IMR-90 (cell line): ENCODE measurements at regions not wholly inside any gene's neighbourhood (a gene's known extent, or its start where the extent isn't known, plus 50 kb on each side); places are given as distances from the start of the nearest gene placed in this dataset.

Experiments
- ATAC-seq: fragments of 200-7000 bp; cut with Tn5 transposase; 2 replicates; pipeline ENCODE4 v1.9.1; 2020; ENCODE audit warnings: low read depth, mild to moderate bottlenecking, moderate library complexity
- BruUV-seq: library from RNA; stranded (reverse); fragments of 400-500 nt; replicated peaks from 2 replicates; lab custom pipeline; 2021; lab: Mats Ljungman, UMichigan
- CTCF ChIA-PET: fragments of 300-600 bp; formaldehyde crosslinking; extraction: SDS; loops from one replicate; lab custom pipeline; 2021; ENCODE audit warnings: antibody characterized with exemption; lab: Yijun Ruan, JAX
- POLR2A ChIA-PET: fragments of 300-600 bp; sonication (Branson Sonifier 250); formaldehyde crosslinking; loops from one replicate; lab custom pipeline; 2022; ENCODE audit warnings: antibody characterized with exemption; ENCODE audit not compliant: unreplicated experiment; lab: Charles Lee
- DNase-seq: peaks from one replicate; pipeline ENCODE4 v3.0.0; 2013
- H2AFZ ChIP-seq: replicated peaks from 2 replicates; pipeline ENCODE3; 2013; ENCODE audit warnings: low read length, mild to moderate bottlenecking; ENCODE audit not compliant: poor library complexity
- H2AK5ac ChIP-seq: 2 replicates; pipeline ENCODE4 v1.6.1; 2013; ENCODE audit warnings: low read depth, low read length, inconsistent platforms
- H2AK9ac ChIP-seq: replicated peaks from 2 replicates; pipeline ENCODE3; 2013; ENCODE audit warnings: mild to moderate bottlenecking, low read depth, low read length, moderate library complexity; ENCODE audit not compliant: poor library complexity
- H2BK120ac ChIP-seq: 2 replicates; pipeline ENCODE4 v1.6.1; 2013; ENCODE audit warnings: low read depth, low read length, inconsistent platforms
- H2BK15ac ChIP-seq: 3 replicates; pipeline ENCODE4 v1.6.1; 2013; ENCODE audit warnings: low read depth, low read length, inconsistent platforms
- H2BK20ac ChIP-seq: 2 replicates; pipeline ENCODE4 v1.6.1; 2013; ENCODE audit warnings: low read depth, mild to moderate bottlenecking, inconsistent platforms, low read length, moderate library complexity
- H2BK5ac ChIP-seq: 2 replicates; pipeline ENCODE4 v1.6.1; 2013; ENCODE audit warnings: mild to moderate bottlenecking, low read depth, low read length, inconsistent platforms; ENCODE audit not compliant: poor library complexity, severe bottlenecking
- H3K14ac ChIP-seq: replicated peaks from 2 replicates; pipeline ENCODE4 v1.6.1; 2013; ENCODE audit warnings: low read depth, low read length, inconsistent platforms
- H3K18ac ChIP-seq: 2 replicates; pipeline ENCODE4 v1.6.1; 2013; ENCODE audit warnings: low read depth, low read length, control low read depth
- H3K23ac ChIP-seq: 2 replicates; pipeline ENCODE4 v1.6.1; 2013; ENCODE audit warnings: low read depth, low read length, inconsistent platforms
- H3K27ac ChIP-seq: 2 replicates; pipeline ENCODE4 v1.5.1; 2013; ENCODE audit warnings: mild to moderate bottlenecking, control low read depth, low read length; ENCODE audit not compliant: insufficient read depth
- H3K27me3 ChIP-seq: 2 replicates; pipeline ENCODE4 v1.6.1; 2013; ENCODE audit warnings: low read length; ENCODE audit not compliant: control insufficient read depth, insufficient read depth
- H3K36me3 ChIP-seq: 2 replicates; pipeline ENCODE4 v1.6.1; 2013; ENCODE audit warnings: low read length, mixed read lengths; ENCODE audit not compliant: control insufficient read depth, insufficient read depth
- H3K4ac ChIP-seq: 2 replicates; pipeline ENCODE4 v1.6.1; 2013; ENCODE audit warnings: low read depth, low read length, inconsistent platforms
- H3K4me1 ChIP-seq: 2 replicates; pipeline ENCODE4 v1.6.1; 2013; ENCODE audit warnings: low read length, mixed read lengths; ENCODE audit not compliant: control insufficient read depth, insufficient read depth
- H3K4me2 ChIP-seq: 2 replicates; pipeline ENCODE4 v1.6.1; 2013; ENCODE audit warnings: low read depth, mild to moderate bottlenecking, control low read depth, low read length, moderate library complexity
- H3K4me3 ChIP-seq: 2 replicates; pipeline ENCODE4 v1.5.1; 2013; ENCODE audit warnings: low read depth, mild to moderate bottlenecking, control low read depth, low read length, moderate library complexity; ENCODE audit not compliant: insufficient read depth
- H3K56ac ChIP-seq: 2 replicates; pipeline ENCODE4 v1.6.1; 2013; ENCODE audit warnings: low read length, inconsistent platforms; ENCODE audit not compliant: insufficient read depth; ENCODE audit errors: extremely low read depth
- H3K79me1 ChIP-seq, 2 experiments: 2 replicates each; pipeline ENCODE4 v1.6.1; 2013; ENCODE audit warnings: low read length in 2 of 2, inconsistent platforms in 1 of 2, low read depth in 1 of 2
- H3K9ac ChIP-seq: 2 replicates; pipeline ENCODE4 v1.6.1; 2013; ENCODE audit warnings: low read depth, low read length, control low read depth
- H3K9me1 ChIP-seq: 2 replicates; pipeline ENCODE4 v1.6.1; 2013; ENCODE audit warnings: low read length, inconsistent platforms; ENCODE audit not compliant: insufficient read depth
- H3K9me3 ChIP-seq: 2 replicates; pipeline ENCODE4 v1.6.1; 2013; ENCODE audit warnings: low read length; ENCODE audit not compliant: control insufficient read depth, insufficient read depth
- H4K20me1 ChIP-seq: 2 replicates; pipeline ENCODE4 v1.6.1; 2013; ENCODE audit warnings: low read length, inconsistent platforms; ENCODE audit not compliant: insufficient read depth
- H4K5ac ChIP-seq: 2 replicates; pipeline ENCODE4 v1.6.1; 2013; ENCODE audit warnings: mild to moderate bottlenecking, low read depth, low read length, control low read depth
- H4K8ac ChIP-seq, 2 experiments: 2 replicates each; pipeline ENCODE4 v1.6.1; 2013; ENCODE audit warnings: low read depth in 2 of 2, low read length in 2 of 2, control low read depth in 1 of 2, inconsistent platforms in 1 of 2
- H4K91ac ChIP-seq: 2 replicates; pipeline ENCODE4 v1.6.1; 2013; ENCODE audit warnings: low read depth, low read length, inconsistent platforms; ENCODE audit not compliant: insufficient read depth
- BHLHE40 ChIP-seq: fragments of 150-350 bp; IDR thresholded peaks from 2 replicates; pipeline ENCODE4 v1.6.1; 2016; ENCODE audit warnings: mild to moderate bottlenecking, low read depth, low read length
- CEBPB ChIP-seq: IDR thresholded peaks from 2 replicates; pipeline ENCODE4 v1.6.1; 2012; ENCODE audit warnings: low read depth, low read length, improper control_type of control experiment
- CHD1 ChIP-seq: IDR thresholded peaks from 2 replicates; pipeline ENCODE4 v1.6.1; 2012; ENCODE audit warnings: low read depth, low read length, improper control_type of control experiment
- CTCF ChIP-seq: conservative IDR thresholded peaks from 2 replicates; pipeline ENCODE4 v1.5.1; 2012; ENCODE audit warnings: mild to moderate bottlenecking, low read depth, low read length, improper control_type of control experiment
- ELK1 ChIP-seq: fragments of 150-350 bp; IDR thresholded peaks from 2 replicates; pipeline ENCODE4 v1.6.1; 2016; ENCODE audit warnings: low read depth, mild to moderate bottlenecking, low read length, moderate library complexity, borderline replicate concordance
- FOS ChIP-seq: fragments of 150-350 bp; IDR thresholded peaks from 2 replicates; pipeline ENCODE4 v1.6.1; 2016; ENCODE audit warnings: low read depth, low read length
- MAFK ChIP-seq: IDR thresholded peaks from 2 replicates; pipeline ENCODE4 v1.6.1; 2012; ENCODE audit warnings: low read depth, low read length, improper control_type of control experiment
- MAZ ChIP-seq: IDR thresholded peaks from 2 replicates; pipeline ENCODE4 v1.6.1; 2012; ENCODE audit warnings: low read depth, mild to moderate bottlenecking, low read length, improper control_type of control experiment, moderate library complexity, borderline replicate concordance
- MXI1 ChIP-seq: IDR thresholded peaks from 2 replicates; pipeline ENCODE4 v1.6.1; 2012; ENCODE audit warnings: low read depth, mild to moderate bottlenecking, low read length, moderate library complexity, borderline replicate concordance
- NFE2L2 ChIP-seq: fragments of 150-350 bp; IDR thresholded peaks from 2 replicates; pipeline ENCODE4 v1.6.1; 2016; ENCODE audit warnings: low read depth, mild to moderate bottlenecking, low read length
- POLR2A ChIP-seq: IDR thresholded peaks from 2 replicates; pipeline ENCODE4 v1.6.1; 2012; ENCODE audit warnings: mild to moderate bottlenecking, low read depth, low read length
- RAD21 ChIP-seq: IDR thresholded peaks from 2 replicates; pipeline ENCODE4 v1.6.1; 2012; ENCODE audit warnings: low read length, improper control_type of control experiment
- RCOR1 ChIP-seq: IDR thresholded peaks from 2 replicates; pipeline ENCODE4 v1.6.1; 2012; ENCODE audit warnings: mild to moderate bottlenecking, low read length, improper control_type of control experiment; ENCODE audit not compliant: insufficient replicate concordance
- RFX5 ChIP-seq: IDR thresholded peaks from 2 replicates; pipeline ENCODE4 v1.8.0; 2012; ENCODE audit warnings: low read depth, mild to moderate bottlenecking, low read length, moderate library complexity
- SMC3 ChIP-seq: fragments of 150-350 bp; IDR thresholded peaks from 2 replicates; pipeline ENCODE4 v1.6.1; 2016; ENCODE audit warnings: low read depth, mild to moderate bottlenecking, antibody characterized with exemption, low read length, moderate library complexity
- USF2 ChIP-seq: fragments of 150-350 bp; IDR thresholded peaks from 2 replicates; pipeline ENCODE4 v1.6.1; 2017; ENCODE audit warnings: mild to moderate bottlenecking, antibody characterized with exemption, low read length, low read depth
- WGBS, 2 experiments: methylation state at CpG; one replicate each; pipeline versions ENCODE4 v1.1.5 to v1.1.7; 2013; ENCODE audit warnings: missing lambda C conversion rate in 2 of 2; ENCODE audit not compliant: insufficient read length in 1 of 2; ENCODE audit errors: extremely low coverage in 2 of 2; 5-methylcytosine and 5-hydroxymethylcytosine counted together
- dilution Hi-C: fragments of 300-500 bp; cut with HindIII; formaldehyde crosslinking; loops from one replicate; pipeline ENCODE4 v1.14.3; 2018; ENCODE audit warnings: low sequenced_read_pairs; ENCODE audit not compliant: unreplicated experiment
- in situ Hi-C: fragments of 300-500 bp; cut with MboI; formaldehyde crosslinking; loops from 3 replicates; pipeline ENCODE4 v1.14.3; 2019; ENCODE audit warnings: low sequenced_read_pairs, inconsistent platforms, mixed read lengths
- intact Hi-C: fragments of 100-400 bp; cut with micrococcal nuclease; formaldehyde crosslinking; loops from 2 replicates; pipeline ENCODE4 v1.10.0; 2022

GRCh38 chr6:96735332-96735731 is 101.9 kb downstream of the GPR63 start:
- Histone ChIP-seq H3K4me3 (no peak overlapping the region), H3K56ac (no peak overlapping the region), H3K27me3 (no peaks in the 10 kb centered on the region), H3K36me3 (no peaks in the 10 kb centered on the region), H3K4me1 (no peaks in the 10 kb centered on the region), H2BK5ac (no peak overlapping the region), H3K14ac (no peak overlapping the region), H2AK9ac (no peak overlapping the region), H2AFZ (no peak overlapping the region), H3K9ac (no peak overlapping the region), H2BK15ac (no peak overlapping the region), H2AK5ac (no peak overlapping the region), H4K20me1 (no peaks in the 10 kb centered on the region), H3K4ac (no peak overlapping the region), H3K9me1 (no peaks in the 10 kb centered on the region), H4K5ac (no peak overlapping the region), H2BK120ac (no peak overlapping the region), H2BK20ac (no peak overlapping the region), H3K18ac (no peak overlapping the region), H3K23ac (no peak overlapping the region), H4K8ac (no peak overlapping the region), H3K27ac (no peak overlapping the region), H4K91ac (no peak overlapping the region), H3K4me2 (no peak overlapping the region), H3K79me1 (no peaks in the 10 kb centered on the region), H3K9me3 (no peaks in the 10 kb centered on the region)
- dilution Hi-C loops (no loop called here), intact Hi-C loops (no loop called here), in situ Hi-C loops (no loop called here)
- CTCF ChIA-PET: no interaction called here
- BruUV-seq: no TSS peak
- POLR2A ChIA-PET: no interaction called here
- TF ChIP-seq CEBPB (no peak), NFE2L2 (no peak), RFX5 (no peak), MXI1 (no peak), MAZ (no peak), BHLHE40 (no peak), SMC3 (no peak), CTCF (no peak), POLR2A (no peak), RCOR1 (no peak), MAFK (no peak), RAD21 (no peak), USF2 (no peak), ELK1 (no peak), FOS (no peak), CHD1 (no peak)
- no peak for DNase-seq
- ATAC-seq: no peak
- no CpG with 5 or more reads among the region's 3 CpGs for WGBS, 2 experiments
